Stromal cell of bone marrow (primary cell): ENCODE measurements at regions not wholly inside any gene's neighbourhood (a gene's known extent, or its start where the extent isn't known, plus 50 kb on each side); places are given as distances from the start of the nearest gene placed in this dataset.

ENCODE experiments used
- DNase-seq: peaks from one replicate; pipeline ENCODE4 v3.0.0-alpha.2; 2012; ENCODE audit warnings: low read depth

GRCh38 chr7:134391223-134391622, 67.7 kb downstream of the AKR1B1 start:
- no peak for DNase-seq

- no peak for DNase-seq
Measured at GRCh38 chr7:134388336-134389019, 70.4 kb downstream of the AKR1B1 start.

GRCh38 chr7:134378562-134378961, 61.8 kb upstream of the SLC35B4 start:
- no peak for DNase-seq

GRCh38 chr7:134376693-134377092, 60.0 kb upstream of the SLC35B4 start:
- no peak for DNase-seq

- no peak for DNase-seq
Measured at GRCh38 chr7:134375206-134375605, 58.5 kb upstream of the SLC35B4 start.

- DNase-seq = no peak
Measured at GRCh38 chr7:134374791-134375190, 58.1 kb upstream of the SLC35B4 start.

- DNase-seq = no peak
Measured at GRCh38 chr7:134374291-134374690, 57.6 kb upstream of the SLC35B4 start.

GRCh38 chr7:134372858-134373257, 56.1 kb upstream of the SLC35B4 start:
- DNase-seq = no peak

GRCh38 chr7:134371971-134372370, 55.2 kb upstream of the SLC35B4 start:
- DNase-seq = no peak

- no peak for DNase-seq
Measured at GRCh38 chr7:134371536-134371935, 54.8 kb upstream of the SLC35B4 start.

- no peak for DNase-seq
Measured at GRCh38 chr7:134370135-134370534, 53.4 kb upstream of the SLC35B4 start.

GRCh38 chr7:134368851-134369544, 52.3 kb upstream of the SLC35B4 start:
- DNase-seq = peak; percentile 88

- no peak for DNase-seq
Measured at GRCh38 chr7:134367956-134368749, 51.4 kb upstream of the SLC35B4 start.
